MM.1S (cell line): ENCODE measurements at regions not wholly inside any gene's neighbourhood (a gene's known extent, or its start where the extent isn't known, plus 50 kb on each side); places are given as distances from the start of the nearest gene placed in this dataset.

Experiments used
- DNase-seq: peaks from one replicate; pipeline ENCODE4 v3.0.0-alpha.2; 2015
- H2AFZ ChIP-seq: fragments of 300-600 bp; sonication (generic); 2 replicates; pipeline ENCODE4 v1.6.0; 2016; ENCODE audit warnings: antibody characterized with exemption, low read length
- H3F3A ChIP-seq: fragments of 300-600 bp; sonication (generic); 2 replicates; pipeline ENCODE4 v1.6.1; 2016; ENCODE audit warnings: mild to moderate bottlenecking, antibody characterized with exemption, low read length, moderate library complexity, mixed read lengths; ENCODE audit not compliant: insufficient read depth
- H3K27ac ChIP-seq: fragments of 300-600 bp; sonication (generic); 2 replicates; pipeline ENCODE4 v1.5.1; 2016; ENCODE audit warnings: mild to moderate bottlenecking, low read length
- H3K27me3 ChIP-seq: fragments of 300-600 bp; sonication (generic); replicated peaks from 2 replicates; pipeline ENCODE4 v1.6.0; 2016; ENCODE audit warnings: low read length; ENCODE audit not compliant: insufficient read depth
- H3K36me3 ChIP-seq: fragments of 300-600 bp; sonication (generic); replicated peaks from 2 replicates; pipeline ENCODE4 v1.6.1; 2016; ENCODE audit warnings: mild to moderate bottlenecking, low read length, mixed read lengths; ENCODE audit not compliant: insufficient read depth
- H3K4me1 ChIP-seq: fragments of 300-600 bp; sonication (generic); 2 replicates; pipeline ENCODE4 v1.6.1; 2016; ENCODE audit warnings: low read length, mixed read lengths
- H3K4me2 ChIP-seq: fragments of 300-600 bp; sonication (generic); 2 replicates; pipeline ENCODE4 v1.6.0; 2016; ENCODE audit warnings: low read depth, low read length
- H3K4me3 ChIP-seq: fragments of 300-600 bp; sonication (generic); 2 replicates; pipeline ENCODE4 v1.5.1; 2016; ENCODE audit warnings: low read length, mixed read lengths
- H3K79me2 ChIP-seq: fragments of 300-600 bp; sonication (generic); 2 replicates; pipeline ENCODE4 v1.6.1; 2016; ENCODE audit warnings: mixed run types, low read length, mixed read lengths
- H3K9ac ChIP-seq: fragments of 300-600 bp; sonication (generic); 2 replicates; pipeline ENCODE4 v1.6.1; 2016; ENCODE audit warnings: low read length, mixed read lengths
- H3K9me2 ChIP-seq: fragments of 300-600 bp; sonication (generic); replicated peaks from 2 replicates; pipeline ENCODE4 v1.6.1; 2016; ENCODE audit warnings: mild to moderate bottlenecking, low read length, mixed read lengths; ENCODE audit not compliant: insufficient read depth
- H3K9me3 ChIP-seq: fragments of 300-600 bp; sonication (generic); replicated peaks from 2 replicates; pipeline ENCODE4 v1.6.1; 2016; ENCODE audit warnings: mild to moderate bottlenecking, low read length, mixed read lengths; ENCODE audit not compliant: insufficient read depth
- H4K20me1 ChIP-seq: fragments of 300-600 bp; sonication (generic); 2 replicates; pipeline ENCODE4 v1.6.1; 2016; ENCODE audit warnings: mild to moderate bottlenecking, low read length, moderate library complexity, mixed read lengths; ENCODE audit not compliant: insufficient read depth
- EZH2 ChIP-seq: fragments of 300-600 bp; sonication (generic); optimal IDR thresholded peaks from 2 replicates; pipeline ENCODE3; 2017; ENCODE audit warnings: low read depth, mild to moderate bottlenecking, antibody characterized with exemption, low read length, mixed read lengths
- EZH2phosphoT487 ChIP-seq: fragments of 300-600 bp; sonication (generic); IDR thresholded peaks from 2 replicates; pipeline ENCODE4 v1.6.1; 2018; ENCODE audit warnings: antibody characterized with exemption, low read length
- TF ChIP-seq, protein P1 (sequence below): fragments of 300-600 bp; sonication (generic); IDR thresholded peaks from 2 replicates; pipeline ENCODE4 v1.5.1; 2016; ENCODE audit warnings: antibody characterized with exemption, low read length, mixed read lengths

- TF ChIP-seq EZH2phosphoT487 = no peak
- Histone ChIP-seq H3K9ac (no peak overlapping the region), H3K79me2 (no peaks in the 10 kb centered on the region), H4K20me1 (no peaks in the 10 kb centered on the region), H3K9me3 (no peaks in the 10 kb centered on the region), H3K4me2 (no peak overlapping the region), H3K36me3 (no peaks in the 10 kb centered on the region), H3K27ac (no peak overlapping the region), H2AFZ (no peak overlapping the region), H3F3A (no peaks in the 10 kb centered on the region), H3K4me1 (no peaks in the 10 kb centered on the region), H3K9me2 (no peaks in the 10 kb centered on the region), H3K4me3 (no peak overlapping the region), H3K27me3 (no peaks in the 10 kb centered on the region)
- DNase-seq = no peak
Measured at GRCh38 chr20:56758706-56759105, 129.6 kb downstream of the TFAP2C start.

DNA sequence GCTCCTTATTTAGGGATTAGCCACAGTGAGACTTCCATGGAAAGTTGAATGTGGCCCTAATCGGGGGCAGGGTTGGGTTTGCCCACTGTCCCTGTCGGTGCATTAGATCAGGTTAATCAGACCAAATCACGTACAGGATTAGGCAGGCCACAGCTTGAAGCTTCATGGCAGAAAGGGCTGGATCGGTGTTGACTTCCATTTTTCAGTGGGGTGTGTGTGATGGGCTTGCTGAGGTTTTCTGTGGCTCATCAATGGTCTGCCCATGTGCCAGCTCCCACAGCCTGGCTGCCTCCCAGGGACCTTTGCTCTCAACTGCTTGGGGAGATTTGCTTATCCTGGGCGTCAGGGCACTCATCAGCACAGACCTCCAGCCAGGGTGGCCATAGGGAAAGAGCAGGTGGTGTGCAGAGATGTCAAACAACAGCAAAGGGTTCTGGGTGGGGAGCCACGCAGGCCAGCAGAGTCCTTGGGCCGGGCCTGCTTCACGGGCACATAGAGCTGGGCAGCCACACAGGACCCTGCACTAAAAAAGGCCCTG lies 130.7 kb downstream of the TFAP2C start:
- TF ChIP-seq EZH2 = no peak
- Histone ChIP-seq H3K79me2 (no peaks in the 10 kb centered on the region), H3K27ac (no peak overlapping the region), H3K4me3 (no peak overlapping the region), H3K9ac (no peak overlapping the region), H3K4me1 (no peaks in the 10 kb centered on the region), H3K4me2 (no peak overlapping the region), H3K9me3 (no peaks in the 10 kb centered on the region), H4K20me1 (no peaks in the 10 kb centered on the region), H3K36me3 (no peaks in the 10 kb centered on the region), H2AFZ (no peak overlapping the region), H3K9me2 (no peaks in the 10 kb centered on the region), H3K27me3 (no peaks in the 10 kb centered on the region), H3F3A (no peaks in the 10 kb centered on the region)
- no peak for DNase-seq

DNA sequence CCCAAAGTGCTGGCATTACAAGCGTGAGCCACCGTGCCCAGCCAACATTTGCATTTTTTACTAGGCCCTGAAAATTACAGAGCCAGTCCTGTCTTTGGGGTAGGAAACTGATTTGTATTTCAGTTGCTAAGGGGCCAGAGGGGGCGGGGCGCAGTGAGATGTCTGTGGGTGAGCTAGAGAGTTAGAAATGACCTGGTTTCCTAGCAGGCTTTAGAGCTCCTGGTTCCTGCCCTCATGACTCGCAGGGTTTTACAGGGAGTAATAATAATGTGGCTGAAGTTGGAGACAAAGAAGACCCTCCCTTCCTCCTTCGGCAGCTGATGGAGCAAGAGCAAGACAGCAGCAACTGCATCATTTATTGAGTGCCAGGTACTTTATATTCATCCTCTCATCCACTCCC lies 131.5 kb downstream of the TFAP2C start:
- H3K4me3 ChIP-seq = no peak overlapping the region
- H3K27ac ChIP-seq = no peak overlapping the region
- no peaks in the 10 kb centered on the region for H3F3A ChIP-seq
- H3K79me2 ChIP-seq = no peaks in the 10 kb centered on the region
- no peak overlapping the region for H3K4me2 ChIP-seq
- H2AFZ ChIP-seq = no peak overlapping the region
- H3K9ac ChIP-seq = no peak overlapping the region
- no peaks in the 10 kb centered on the region for H3K27me3 ChIP-seq
- H3K36me3 ChIP-seq = no peaks in the 10 kb centered on the region
- no peak for DNase-seq
- H3K9me2 ChIP-seq = no peaks in the 10 kb centered on the region
- H3K9me3 ChIP-seq = no peaks in the 10 kb centered on the region
- no peaks in the 10 kb centered on the region for H4K20me1 ChIP-seq
- H3K4me1 ChIP-seq = no peaks in the 10 kb centered on the region
- TF ChIP-seq EZH2phosphoT487 (no peak), EZH2 (no peak)
- TF ChIP-seq, protein P1, sequence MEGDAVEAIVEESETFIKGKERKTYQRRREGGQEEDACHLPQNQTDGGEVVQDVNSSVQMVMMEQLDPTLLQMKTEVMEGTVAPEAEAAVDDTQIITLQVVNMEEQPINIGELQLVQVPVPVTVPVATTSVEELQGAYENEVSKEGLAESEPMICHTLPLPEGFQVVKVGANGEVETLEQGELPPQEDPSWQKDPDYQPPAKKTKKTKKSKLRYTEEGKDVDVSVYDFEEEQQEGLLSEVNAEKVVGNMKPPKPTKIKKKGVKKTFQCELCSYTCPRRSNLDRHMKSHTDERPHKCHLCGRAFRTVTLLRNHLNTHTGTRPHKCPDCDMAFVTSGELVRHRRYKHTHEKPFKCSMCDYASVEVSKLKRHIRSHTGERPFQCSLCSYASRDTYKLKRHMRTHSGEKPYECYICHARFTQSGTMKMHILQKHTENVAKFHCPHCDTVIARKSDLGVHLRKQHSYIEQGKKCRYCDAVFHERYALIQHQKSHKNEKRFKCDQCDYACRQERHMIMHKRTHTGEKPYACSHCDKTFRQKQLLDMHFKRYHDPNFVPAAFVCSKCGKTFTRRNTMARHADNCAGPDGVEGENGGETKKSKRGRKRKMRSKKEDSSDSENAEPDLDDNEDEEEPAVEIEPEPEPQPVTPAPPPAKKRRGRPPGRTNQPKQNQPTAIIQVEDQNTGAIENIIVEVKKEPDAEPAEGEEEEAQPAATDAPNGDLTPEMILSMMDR = no peak

- Histone ChIP-seq H4K20me1 (no peaks in the 10 kb centered on the region), H3K4me2 (no peak overlapping the region), H3K27ac (no peak overlapping the region), H3K4me3 (no peak overlapping the region), H3F3A (no peaks in the 10 kb centered on the region), H3K9me3 (no peaks in the 10 kb centered on the region), H2AFZ (no peak overlapping the region), H3K27me3 (no peaks in the 10 kb centered on the region), H3K4me1 (no peaks in the 10 kb centered on the region), H3K9ac (no peak overlapping the region), H3K9me2 (no peaks in the 10 kb centered on the region), H3K79me2 (no peaks in the 10 kb centered on the region), H3K36me3 (no peaks in the 10 kb centered on the region)
- no peak for DNase-seq
- no peak for TF ChIP-seq EZH2phosphoT487
- TF ChIP-seq, protein P1 = no peak
Measured at GRCh38 chr20:56761393-56761792, 132.3 kb downstream of the TFAP2C start.
